Common myeloid progenitor, CD34-positive (primary cell): ENCODE measurements at regions not wholly inside any gene's neighbourhood (a gene's known extent, or its start where the extent isn't known, plus 50 kb on each side); places are given as distances from the start of the nearest gene placed in this dataset.
"Not testable (repeated sequence)": the region's sequence is repeated elsewhere in the genome, so short reads cannot be mapped to it uniquely, and the experiment has no call there.

Experiments used
- CTCF ChIA-PET: fragments of 350-600 bp; sonication (Branson Sonifier 250); formaldehyde crosslinking; loops from one replicate; lab custom pipeline; 2021; ENCODE audit warnings: antibody characterized with exemption; lab: Charles Lee
- POLR2A ChIA-PET: fragments of 350-600 bp; sonication (Branson Sonifier 250); formaldehyde crosslinking; loops from one replicate; lab custom pipeline; 2021; ENCODE audit warnings: antibody characterized with exemption; lab: Charles Lee
- DNase-seq, 3 donors: peaks; one replicate each; pipeline versions ENCODE4 v3.0.0 to v3.0.0-alpha.2; 2013
- H3K27ac ChIP-seq, 2 experiments: 1 replicate in 1 of 2; 2 replicates in 1 of 2; pipeline ENCODE4 v1.7.0; 2013; ENCODE audit warnings: inconsistent platforms in 2 of 2, low read length in 2 of 2, mild to moderate bottlenecking in 2 of 2, low read depth in 1 of 2, moderate library complexity in 1 of 2; ENCODE audit not compliant: severe bottlenecking in 2 of 2, insufficient read depth in 1 of 2, poor library complexity in 1 of 2
- H3K27me3 ChIP-seq, 5 experiments: replicated peaks in 2 of 5; 1 replicate in 3 of 5; 2 replicates in 2 of 5; pipeline versions ENCODE4 v1.6.1 to v1.7.0; 2013; ENCODE audit warnings: low read length in 4 of 5, mild to moderate bottlenecking in 2 of 5, moderate library complexity in 2 of 5, inconsistent platforms in 1 of 5; ENCODE audit not compliant: insufficient read depth in 5 of 5, control insufficient read depth in 4 of 5
- H3K36me3 ChIP-seq, 4 experiments: 1 replicate in 2 of 4; 2 replicates in 2 of 4; pipeline versions ENCODE4 v1.6.1 to v1.7.0; 2013; ENCODE audit warnings: low read length in 3 of 4, control low read depth in 1 of 4, mild to moderate bottlenecking in 1 of 4; ENCODE audit not compliant: control insufficient read depth in 4 of 4, insufficient read depth in 4 of 4
- H3K4me1 ChIP-seq, 4 experiments: 1 replicate in 3 of 4; 2 replicates in 1 of 4; pipeline versions ENCODE4 v1.6.1 to v1.7.1; 2013; ENCODE audit warnings: low read length in 3 of 4, mild to moderate bottlenecking in 3 of 4, control low read depth in 1 of 4, inconsistent platforms in 1 of 4, moderate library complexity in 1 of 4; ENCODE audit not compliant: control insufficient read depth in 4 of 4, insufficient read depth in 4 of 4; ENCODE audit errors: control extremely low read depth in 1 of 4
- H3K4me3 ChIP-seq, 7 experiments: 1 replicate in 4 of 7; 2 replicates in 3 of 7; pipeline versions ENCODE4 v1.5.1 to v1.7.0; 2013; ENCODE audit warnings: mild to moderate bottlenecking in 7 of 7, low read length in 6 of 7, moderate library complexity in 6 of 7, inconsistent platforms in 2 of 7, low read depth in 2 of 7, control low read depth in 1 of 7; ENCODE audit not compliant: insufficient read depth in 4 of 7, control insufficient read depth in 1 of 7; ENCODE audit errors: extremely low read depth in 1 of 7
- H3K9me3 ChIP-seq, 5 experiments: 1 replicate in 4 of 5; 2 replicates in 1 of 5; pipeline versions ENCODE4 v1.6.1 to v1.7.1; 2013; ENCODE audit warnings: low read length in 4 of 5, mild to moderate bottlenecking in 2 of 5, inconsistent platforms in 1 of 5, low read depth in 1 of 5, moderate library complexity in 1 of 5; ENCODE audit not compliant: control insufficient read depth in 4 of 5, insufficient read depth in 2 of 5; ENCODE audit errors: control extremely low read depth in 1 of 5
- WGBS: methylation state at CpG from one replicate; pipeline ENCODE4 v1.1.5; 2013; ENCODE audit not compliant: insufficient coverage; 5-methylcytosine and 5-hydroxymethylcytosine counted together

- Histone ChIP-seq H3K4me3 (no peak overlapping the region), H3K9me3 (peaks cover 0 to 11% (median 2%) of the 10 kb centered on the region in 5 experiments), H3K27me3 (no peaks in the 10 kb centered on the region), H3K27ac (peak overlapping the region in 1 of 2 experiments; percentile 65), H3K4me1 (peaks cover 0 to 20% (median 8%) of the 10 kb centered on the region in 4 experiments), H3K36me3 (peaks cover 0 to 6% (median 1%) of the 10 kb centered on the region in 4 experiments)
- ChIA-PET CTCF (interaction anchor here (1.4 to 2.6 kb wide), 2 partner anchors 13 to 30 kb away, joined by 3 to 9 read pairs; no protein-coding TSS in a partner anchor), POLR2A (no interaction called here)
- DNase-seq, result no peak
- 63% methylated on average over 3 of the region's 5 CpGs for WGBS
Observed at GRCh38 chr1:244303610-244303969, 148.1 kb downstream of the ADSS2 start.

DNA sequence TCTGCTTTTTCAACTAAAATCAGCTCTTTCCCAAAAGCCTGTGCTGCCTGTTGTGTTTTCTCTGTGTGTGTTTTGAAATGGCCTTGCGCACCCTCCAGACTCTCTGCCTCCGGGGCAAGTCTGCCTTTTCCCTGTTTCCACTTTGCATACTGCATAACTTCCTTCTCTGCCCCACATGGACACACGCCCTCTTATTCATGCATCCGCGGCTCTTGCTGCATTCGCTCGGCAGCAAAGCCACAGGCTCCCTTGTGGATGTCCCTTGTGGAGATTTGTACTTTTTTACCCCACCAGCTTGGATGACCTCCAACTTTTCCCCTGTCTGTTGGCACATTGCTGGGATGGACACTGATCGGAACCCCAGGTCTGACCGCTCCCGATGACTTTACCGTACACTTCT is 147.6 kb downstream of the ADSS2 start:
- Histone ChIP-seq H3K27me3 (no peaks in the 10 kb centered on the region), H3K4me1 (peaks cover 0 to 18% (median 4%) of the 10 kb centered on the region in 4 experiments), H3K27ac (peak overlapping the region in 1 of 2 experiments; percentile 65), H3K4me3 (no peak overlapping the region), H3K36me3 (peaks cover 0 to 10% (median 2%) of the 10 kb centered on the region in 4 experiments), H3K9me3 (peaks cover 0 to 15% (median 4%) of the 10 kb centered on the region in 5 experiments)
- ChIA-PET CTCF (interaction anchor here (2.6 kb wide), 1 partner anchor 12 kb away, joined by 9 read pairs; no protein-coding TSS in a partner anchor), POLR2A (no interaction called here)
- WGBS, result 97% methylated on average over 11 of the region's 11 CpGs
- DNase-seq, result no peak

GRCh38 chr1:244304656-244305055 is 147.1 kb downstream of the ADSS2 start:
- WGBS, result 100% methylated on average over 1 of the region's 3 CpGs
- Histone ChIP-seq H3K4me3 (no peak overlapping the region), H3K9me3 (peaks cover 0 to 19% (median 4%) of the 10 kb centered on the region in 5 experiments), H3K4me1 (peaks cover 0 to 16% (median under 1%) of the 10 kb centered on the region in 4 experiments), H3K27ac (no peak overlapping the region), H3K27me3 (no peaks in the 10 kb centered on the region), H3K36me3 (peaks cover 0 to 10% (median 2%) of the 10 kb centered on the region in 4 experiments)
- ChIA-PET CTCF (interaction anchor here (2.6 kb wide), 1 partner anchor 12 kb away, joined by 9 read pairs; no protein-coding TSS in a partner anchor), POLR2A (interaction anchor here (0.6 kb wide), 1 partner anchor 41 kb away, joined by 3 read pairs; no protein-coding TSS in a partner anchor)
- no peak for DNase-seq

GRCh38 chr1:244305776-244306341 is 145.8 kb downstream of the ADSS2 start:
- Histone ChIP-seq H3K9me3 (peaks cover 0 to 21% (median 4%) of the 10 kb centered on the region in 5 experiments), H3K4me3 (no peak overlapping the region), H3K36me3 (peaks cover 0 to 10% (median 2%) of the 10 kb centered on the region in 4 experiments), H3K4me1 (peaks cover 0 to 16% (median 0%) of the 10 kb centered on the region in 4 experiments), H3K27me3 (no peaks in the 10 kb centered on the region), H3K27ac (no peak overlapping the region)
- 100% methylated on average over 4 of the region's 4 CpGs for WGBS
- DNase-seq, result no peak
- ChIA-PET POLR2A (no interaction called here), CTCF (interaction anchor here (1.0 kb wide), 1 partner anchor 19 kb away, joined by 3 read pairs; no protein-coding TSS in a partner anchor)

- Histone ChIP-seq H3K4me3 (no peak overlapping the region), H3K36me3 (peaks cover 0 to 10% (median 2%) of the 10 kb centered on the region in 4 experiments), H3K27ac (no peak overlapping the region), H3K9me3 (peaks cover 0 to 21% (median 4%) of the 10 kb centered on the region in 5 experiments), H3K27me3 (no peaks in the 10 kb centered on the region), H3K4me1 (peaks cover 0 to 16% (median 0%) of the 10 kb centered on the region in 4 experiments)
- ChIA-PET CTCF (interaction anchor here (1.0 kb wide), 1 partner anchor 18 kb away, joined by 3 read pairs; no protein-coding TSS in a partner anchor), POLR2A (no interaction called here)
- WGBS, result 100% methylated on average over 1 of the region's 2 CpGs
- no peak for DNase-seq
Observed at GRCh38 chr1:244306544-244306943, 145.2 kb downstream of the ADSS2 start.

GRCh38 chr1:244309191-244309590 is 142.5 kb downstream of the ADSS2 start:
- WGBS, result 98% methylated on average over 4 of the region's 4 CpGs

More at GRCh38 chr1:244309191-244309590, 142.5 kb downstream of the ADSS2 start:
- DNase-seq, H3K27ac ChIP-seq, H3K27me3 ChIP-seq, POLR2A ChIA-PET, H3K4me1 ChIP-seq, H3K4me3 ChIP-seq, CTCF ChIA-PET: not testable (repeated sequence)
- Histone ChIP-seq H3K36me3 (peaks cover 0 to 18% (median 7%) of the 10 kb centered on the region in 4 experiments), H3K9me3 (peaks cover 0 to 21% (median 4%) of the 10 kb centered on the region in 5 experiments)
